HEK293 (cell line): ENCODE measurements at regions not wholly inside any gene's neighbourhood (a gene's known extent, or its start where the extent isn't known, plus 50 kb on each side); places are given as distances from the start of the nearest gene placed in this dataset.
"Not testable (repeated sequence)": the region's sequence is repeated elsewhere in the genome, so short reads cannot be mapped to it uniquely, and the experiment has no call there.

Experiments
- CTCF ChIA-PET: fragments of 350-600 bp; formaldehyde crosslinking; extraction: SDS; loops from one replicate; lab custom pipeline; 2021; ENCODE audit warnings: antibody characterized with exemption; lab: Yijun Ruan, JAX
- POLR2A ChIA-PET: fragments of 300-600 bp; formaldehyde crosslinking; extraction: SDS; loops from one replicate; lab custom pipeline; 2020; ENCODE audit warnings: antibody characterized with exemption, inconsistent platforms; lab: Yijun Ruan, JAX
- H3K27ac ChIP-seq: fragments of 200-500 bp; sonication (Bioruptor generic); 2 replicates; pipeline ENCODE4 v1.5.1; 2014; ENCODE audit warnings: low read depth, low read length, control low read depth, inconsistent platforms; ENCODE audit errors: extremely low read depth
- H3K36me3 ChIP-seq, 2 experiments: fragments of 200-500 bp in 1 of 2; sonication (Bioruptor generic) in 1 of 2; 1 replicate in 1 of 2; 2 replicates in 1 of 2; pipeline ENCODE4 v1.5.1; 2014 to 2017; ENCODE audit warnings: inconsistent platforms in 2 of 2, low read length in 2 of 2; ENCODE audit not compliant: control insufficient read depth in 2 of 2, insufficient read depth in 1 of 2
- H3K4me1 ChIP-seq: fragments of 200-500 bp; sonication (Bioruptor generic); 2 replicates; pipeline ENCODE4 v1.5.1; 2014; ENCODE audit warnings: mild to moderate bottlenecking, low read length, inconsistent platforms; ENCODE audit not compliant: control insufficient read depth, insufficient read depth
- H3K4me3 ChIP-seq: 2 replicates; pipeline ENCODE4 v1.5.1; 2011; ENCODE audit warnings: low read depth, mild to moderate bottlenecking, control low read depth, low read length, moderate library complexity
- H3K9me3 ChIP-seq: fragments of 200-500 bp; sonication (Bioruptor generic); 2 replicates; pipeline ENCODE4 v1.5.1; 2014; ENCODE audit warnings: low read depth, low read length, inconsistent platforms; ENCODE audit not compliant: control insufficient read depth, insufficient read depth
- MZF1 ChIP-seq: fragments of 450-650 bp; formaldehyde crosslinking; IDR thresholded peaks from 2 replicates; pipeline ENCODE4 v1.5.1; 2017; ENCODE audit warnings: missing biosample characterization, missing genetic modification characterization, borderline replicate concordance
- OSR2 ChIP-seq: fragments of 450-650 bp; formaldehyde crosslinking; IDR thresholded peaks from 2 replicates; pipeline ENCODE4 v1.5.1; 2016; ENCODE audit warnings: missing biosample characterization, missing genetic modification characterization
- ZBTB7A ChIP-seq: fragments of 450-650 bp; formaldehyde crosslinking; IDR thresholded peaks from 2 replicates; pipeline ENCODE4 v1.5.1; 2016; ENCODE audit warnings: low read depth, missing biosample characterization, missing genetic modification characterization
- ZNF16 ChIP-seq: fragments of 450-650 bp; formaldehyde crosslinking; IDR thresholded peaks from 2 replicates; pipeline ENCODE4 v1.5.1; 2016; ENCODE audit warnings: low read depth, missing biosample characterization, missing genetic modification characterization
- ZNF302 ChIP-seq: fragments of 450-650 bp; formaldehyde crosslinking; IDR thresholded peaks from 2 replicates; pipeline ENCODE4 v1.5.1; 2016; ENCODE audit warnings: missing biosample characterization, missing genetic modification characterization, low read depth
- ZNF341 ChIP-seq: fragments of 450-650 bp; formaldehyde crosslinking; IDR thresholded peaks from 2 replicates; pipeline ENCODE4; 2016; ENCODE audit warnings: low read depth, missing biosample characterization, missing genetic modification characterization
- ZNF391 ChIP-seq: fragments of 450-650 bp; formaldehyde crosslinking; IDR thresholded peaks from 2 replicates; pipeline ENCODE4 v1.5.1; 2016; ENCODE audit warnings: low read depth, missing biosample characterization, missing genetic modification characterization, borderline replicate concordance
- ZNF423 ChIP-seq: fragments of 450-650 bp; formaldehyde crosslinking; IDR thresholded peaks from 2 replicates; pipeline ENCODE4 v1.5.1; 2016; ENCODE audit warnings: missing biosample characterization, missing genetic modification characterization
- ZNF544 ChIP-seq: fragments of 450-650 bp; formaldehyde crosslinking; IDR thresholded peaks from 2 replicates; pipeline ENCODE4 v1.5.0; 2017; ENCODE audit warnings: missing biosample characterization, missing genetic modification characterization
- ZNF561 ChIP-seq: fragments of 450-650 bp; IDR thresholded peaks from 2 replicates; pipeline ENCODE4 v1.5.1; 2018; ENCODE audit warnings: missing biosample characterization, missing genetic modification characterization, borderline replicate concordance
- ZNF571 ChIP-seq: fragments of 450-650 bp; formaldehyde crosslinking; IDR thresholded peaks from 2 replicates; pipeline ENCODE4 v1.5.0; 2017; ENCODE audit warnings: missing biosample characterization, missing genetic modification characterization
- ZNF658 ChIP-seq: fragments of 450-650 bp; formaldehyde crosslinking; IDR thresholded peaks from 2 replicates; pipeline ENCODE4; 2016; ENCODE audit warnings: missing biosample characterization, missing genetic modification characterization
- TF ChIP-seq, protein P1 (sequence below): fragments of 450-650 bp; formaldehyde crosslinking; IDR thresholded peaks from 2 replicates; pipeline ENCODE4 v1.5.1; 2016; ENCODE audit warnings: missing biosample characterization, missing genetic modification characterization

DNA sequence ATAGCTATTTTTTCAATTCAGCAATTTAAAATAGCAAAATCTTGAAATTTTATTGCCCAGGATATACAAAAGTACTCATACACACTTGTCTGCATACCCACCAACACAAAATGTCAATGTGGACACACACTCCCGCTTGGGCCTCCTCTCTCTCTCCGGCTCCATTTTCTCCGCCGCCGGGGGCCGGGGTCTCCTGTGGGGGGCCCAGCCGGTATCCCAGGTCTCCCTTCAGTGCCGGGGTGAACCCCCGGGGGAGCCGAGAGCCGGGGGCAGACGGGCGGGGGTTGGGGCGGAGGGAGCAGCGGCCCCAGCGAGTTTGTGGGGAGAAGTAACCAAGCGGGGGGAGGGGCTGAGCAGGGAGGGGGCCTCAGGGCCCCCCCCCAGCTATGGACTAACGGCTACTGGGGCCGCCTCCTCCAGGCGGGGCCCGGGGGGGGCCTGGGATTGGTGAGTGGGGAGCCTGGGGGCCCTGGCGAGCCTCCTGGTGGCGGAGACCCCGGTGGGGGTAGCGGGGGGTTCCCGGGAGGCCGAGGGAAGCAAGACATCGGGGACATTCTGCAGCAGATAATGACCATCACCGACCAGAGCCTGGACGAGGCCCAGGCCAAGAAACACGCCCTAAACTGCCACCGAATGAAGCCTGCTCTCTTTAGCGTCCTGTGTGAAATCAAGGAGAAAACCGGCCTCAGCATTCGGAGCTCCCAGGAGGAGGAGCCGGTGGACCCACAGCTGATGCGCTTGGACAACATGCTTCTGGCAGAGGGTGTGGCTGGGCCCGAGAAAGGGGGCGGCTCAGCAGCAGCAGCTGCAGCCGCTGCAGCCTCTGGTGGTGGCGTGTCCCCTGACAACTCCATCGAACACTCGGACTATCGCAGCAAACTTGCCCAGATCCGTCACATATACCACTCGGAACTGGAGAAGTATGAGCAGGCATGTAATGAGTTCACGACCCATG lies 56.6 kb downstream of the CHST2 start:
- H3K27ac ChIP-seq, H3K9me3 ChIP-seq, H3K36me3 ChIP-seq, H3K4me3 ChIP-seq, POLR2A ChIA-PET, H3K4me1 ChIP-seq, CTCF ChIA-PET: not testable (repeated sequence)

DNA sequence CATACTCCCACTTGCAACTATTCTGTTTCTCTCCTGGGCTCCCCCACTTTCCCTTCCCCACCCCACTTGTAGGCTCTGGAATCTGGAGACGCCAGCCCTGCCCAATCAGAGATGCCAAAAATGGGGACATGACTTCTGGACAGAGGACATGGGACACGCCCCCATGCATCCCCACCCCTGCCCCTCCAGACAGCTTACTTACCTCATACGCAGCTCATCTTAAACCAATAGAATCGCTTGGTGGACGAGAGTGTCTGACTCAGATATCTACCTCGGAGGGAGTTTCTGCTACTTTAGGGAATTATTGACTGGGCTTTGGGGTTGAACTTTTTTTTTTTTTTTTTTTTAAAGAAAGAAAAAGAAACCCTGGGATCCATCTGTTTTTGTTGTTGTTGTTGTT lies 58.4 kb downstream of the CHST2 start:
- POLR2A ChIA-PET: not testable (repeated sequence)

DNA sequence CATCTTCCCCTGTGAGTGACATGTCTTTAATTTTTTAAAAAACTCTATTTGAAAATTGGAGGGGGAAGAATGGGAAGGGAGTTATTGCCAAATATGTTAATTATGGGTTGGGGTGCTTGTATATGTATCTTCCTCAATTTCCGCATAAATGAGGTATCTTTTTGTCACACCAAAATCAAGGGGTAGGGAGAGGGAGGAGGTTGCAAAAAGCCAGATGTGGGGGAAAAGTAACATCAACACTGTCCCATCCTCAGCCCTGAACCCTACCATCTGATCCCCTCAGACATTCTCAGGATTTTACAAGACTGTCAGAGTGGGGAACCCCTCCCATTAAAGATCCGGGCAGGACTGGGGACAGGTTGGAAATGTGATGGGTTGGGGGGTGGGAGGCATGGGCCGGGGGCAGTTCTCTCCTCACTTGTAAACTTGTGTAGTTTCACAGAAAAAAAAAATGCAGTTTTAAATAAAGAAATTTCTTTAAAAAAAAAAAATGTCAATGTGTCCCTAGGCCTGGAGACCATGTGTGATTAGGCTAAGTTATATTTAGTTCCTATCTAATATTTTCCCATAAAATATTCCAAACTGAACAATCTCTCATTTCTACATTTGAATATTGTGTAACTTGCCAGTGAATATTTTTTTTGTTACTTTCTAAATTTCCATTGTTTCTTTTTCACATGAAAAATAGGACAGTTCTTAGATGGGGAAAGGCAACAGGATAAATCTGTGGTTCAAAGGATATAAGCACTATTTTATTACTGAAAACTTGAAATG lies 59.4 kb downstream of the CHST2 start:
- CTCF ChIA-PET, H3K9me3 ChIP-seq, H3K4me1 ChIP-seq, H3K4me3 ChIP-seq, H3K36me3 ChIP-seq, H3K27ac ChIP-seq, POLR2A ChIA-PET: not testable (repeated sequence)

More for the DNA sequence above, 58.4 kb downstream of the CHST2 start:
- H3K9me3 ChIP-seq, H3K36me3 ChIP-seq, H3K4me1 ChIP-seq, CTCF ChIA-PET, H3K4me3 ChIP-seq, H3K27ac ChIP-seq: not testable (repeated sequence)

DNA sequence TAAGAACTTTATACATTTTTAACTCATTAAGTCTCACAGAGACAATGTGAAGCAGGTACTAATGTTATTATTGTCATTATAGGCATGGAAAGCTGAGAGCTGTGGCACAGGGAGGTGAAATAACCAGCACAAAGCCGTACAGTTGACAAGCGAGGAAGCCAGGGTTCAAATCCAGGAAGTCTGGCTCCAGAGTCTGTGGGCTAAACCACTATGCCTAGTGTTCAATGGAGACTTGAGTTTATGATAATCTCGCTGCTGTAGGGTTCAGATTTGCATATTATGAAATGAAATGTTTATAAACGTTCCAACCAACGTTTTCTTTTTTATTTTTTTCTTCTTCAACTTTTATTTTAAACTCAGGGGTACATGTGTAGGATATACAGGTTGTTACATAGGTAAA lies 60.0 kb downstream of the CHST2 start:
- H3K9me3 ChIP-seq: no peaks in the 10 kb centered on the region
- ChIA-PET CTCF (no interaction called here), POLR2A (no interaction called here)
- H3K4me3 ChIP-seq: no peak overlapping the region
- no peak overlapping the region for H3K27ac ChIP-seq
- no peaks in the 10 kb centered on the region for H3K4me1 ChIP-seq
- no peak for TF ChIP-seq ZNF423 (tag by site-specific recombination)
- H3K36me3 ChIP-seq: no peaks in the 10 kb centered on the region

DNA sequence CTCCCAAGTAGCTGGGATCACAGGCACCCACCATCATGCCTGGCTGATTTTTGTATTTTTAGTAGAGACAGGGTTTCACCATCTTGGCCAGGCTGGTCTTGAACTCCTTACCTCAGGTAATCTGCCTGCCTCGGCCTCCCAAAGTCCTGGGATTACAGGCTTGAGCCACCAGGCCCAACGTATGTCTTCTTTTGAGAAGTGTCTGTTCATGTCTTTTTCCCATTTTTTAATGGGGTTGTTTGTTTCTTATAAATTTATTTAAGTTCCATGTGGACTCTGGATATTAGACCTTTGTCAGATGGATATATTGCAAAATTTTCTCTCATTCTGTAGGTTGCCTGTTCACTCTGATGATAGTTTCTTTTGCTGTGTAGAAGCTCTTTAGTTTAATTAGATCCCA lies 61.3 kb downstream of the CHST2 start:
- H3K4me1 ChIP-seq, H3K36me3 ChIP-seq, H3K9me3 ChIP-seq, CTCF ChIA-PET, POLR2A ChIA-PET, H3K4me3 ChIP-seq, H3K27ac ChIP-seq: not testable (repeated sequence)

DNA sequence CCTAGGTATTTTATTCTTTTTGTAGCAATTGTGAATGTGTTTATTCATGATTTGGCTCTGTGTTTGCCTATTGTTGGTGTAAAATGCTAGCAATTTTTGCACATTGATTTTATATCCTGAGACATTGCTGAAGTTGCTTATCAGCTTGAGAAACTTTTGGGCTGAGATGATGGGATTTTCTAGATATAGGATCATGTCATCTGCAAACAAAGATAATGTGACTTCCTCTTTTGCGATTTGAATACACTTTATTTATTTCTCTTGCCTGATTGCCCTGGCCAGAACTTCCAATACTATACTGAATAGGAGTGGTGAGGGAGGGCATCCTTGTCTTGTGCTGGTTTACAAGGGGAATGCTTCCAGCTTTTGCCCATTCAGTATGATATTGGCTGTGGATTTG lies 62.4 kb downstream of the CHST2 start:
- H3K4me3 ChIP-seq, POLR2A ChIA-PET, H3K9me3 ChIP-seq, CTCF ChIA-PET, H3K4me1 ChIP-seq, H3K27ac ChIP-seq, H3K36me3 ChIP-seq: not testable (repeated sequence)

DNA sequence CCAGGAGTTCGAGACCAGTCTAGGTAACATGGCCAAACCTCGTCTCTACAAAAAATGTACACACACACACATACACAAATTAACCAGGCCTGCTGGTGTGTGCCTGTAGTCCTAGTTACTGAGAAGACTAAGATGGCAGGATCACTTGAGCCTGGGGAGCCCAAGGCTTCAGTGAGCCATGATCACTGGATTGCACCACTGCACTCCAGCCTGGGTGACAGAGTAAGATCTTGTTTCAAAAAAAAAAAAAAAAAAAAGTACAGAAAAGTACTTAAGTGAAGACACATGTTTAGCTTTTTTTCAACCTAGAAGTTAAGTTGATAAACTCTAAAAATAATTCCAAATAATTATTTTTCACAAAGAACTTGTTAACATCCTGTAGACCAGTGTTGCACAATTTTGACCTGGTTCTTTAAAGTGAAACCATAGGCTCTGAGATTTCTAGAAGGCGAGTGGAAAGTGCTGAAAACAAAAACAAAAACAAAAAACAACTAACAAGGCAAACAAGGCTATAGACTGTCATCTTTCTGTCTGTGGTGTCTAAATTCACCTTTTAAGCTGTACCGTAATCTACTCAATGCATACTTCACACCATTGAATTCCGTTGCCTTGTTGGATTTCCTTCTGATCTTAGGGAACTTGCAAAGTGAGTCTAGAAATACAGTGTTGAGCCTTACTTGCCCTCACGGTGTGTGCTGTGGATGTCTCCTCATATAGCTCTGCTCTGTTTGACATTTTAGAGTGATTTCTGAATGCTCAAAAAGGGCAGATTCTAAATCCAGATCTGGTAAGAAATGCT lies 63.5 kb downstream of the CHST2 start:
- H3K4me3 ChIP-seq: no peak overlapping the region
- POLR2A ChIA-PET: no interaction called here
- no peaks in the 10 kb centered on the region for H3K36me3 ChIP-seq
- H3K4me1 ChIP-seq: no peaks in the 10 kb centered on the region
- CTCF ChIA-PET: no interaction called here
- H3K9me3 ChIP-seq: no peaks in the 10 kb centered on the region
- no peak overlapping the region for H3K27ac ChIP-seq
- TF ChIP-seq ZBTB7A (tag by site-specific recombination): no peak
- no peak for TF ChIP-seq ZNF658
- TF ChIP-seq ZNF544: no peak
- TF ChIP-seq ZNF423 (tag by site-specific recombination): no peak
- TF ChIP-seq, protein P1, sequence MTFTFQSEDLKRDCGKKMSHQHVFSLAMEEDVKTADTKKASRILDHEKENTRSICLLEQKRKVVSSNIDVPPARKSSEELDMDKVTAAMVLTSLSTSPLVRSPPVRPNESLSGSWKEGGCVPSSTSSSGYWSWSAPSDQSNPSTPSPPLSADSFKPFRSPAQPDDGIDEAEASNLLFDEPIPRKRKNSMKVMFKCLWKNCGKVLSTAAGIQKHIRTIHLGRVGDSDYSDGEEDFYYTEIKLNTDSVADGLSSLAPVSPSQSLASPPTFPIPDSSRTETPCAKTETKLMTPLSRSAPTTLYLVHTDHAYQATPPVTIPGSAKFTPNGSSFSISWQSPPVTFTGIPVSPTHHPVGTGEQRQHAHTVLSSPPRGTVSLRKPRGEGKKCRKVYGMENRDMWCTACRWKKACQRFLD (tag by site-specific recombination): no peak
- TF ChIP-seq ZNF571: no peak
- TF ChIP-seq MZF1 (tag by site-specific recombination): no peak
- TF ChIP-seq ZNF341 (tag by site-specific recombination): no peak
- no peak for TF ChIP-seq ZNF302 (tag by site-specific recombination)
- TF ChIP-seq OSR2: no peak
- no peak for TF ChIP-seq ZNF561
- TF ChIP-seq ZNF391 (tag by site-specific recombination): no peak
- no peak for TF ChIP-seq ZNF16 (tag by site-specific recombination)
